Endothelial cell of umbilical vein (primary cell): ENCODE measurements at regions not wholly inside any gene's neighbourhood (a gene's known extent, or its start where the extent isn't known, plus 50 kb on each side); places are given as distances from the start of the nearest gene placed in this dataset.

Experiments
- BruUV-seq: library from RNA; stranded (reverse); fragments of 400-500 nt; replicated peaks from 2 replicates; lab custom pipeline; 2021; lab: Mats Ljungman, UMichigan
- CTCF ChIA-PET: fragments of 300-600, 350-600 bp; sonication (Branson Sonifier 250); formaldehyde crosslinking; loops from one replicate; lab custom pipeline; 2021; ENCODE audit warnings: antibody characterized with exemption, inconsistent platforms; lab: Charles Lee
- POLR2A ChIA-PET: fragments of 300-600, 350-600 bp; sonication (Branson Sonifier 250); formaldehyde crosslinking; loops from one replicate; lab custom pipeline; 2021; ENCODE audit warnings: antibody characterized with exemption, inconsistent platforms; lab: Charles Lee
- DNase-seq: peaks from one replicate; pipeline ENCODE4 v3.0.0-alpha.2; 2011; ENCODE audit warnings: low read depth, low spot score
- FAIRE-seq: peaks from 2 replicates; lab custom pipeline; 2011; peaks lifted over from hg19 to GRCh38; lab: Jason Lieb, UNC
- H2AFZ ChIP-seq: 2 replicates; pipeline ENCODE4 v1.6.0; 2012; ENCODE audit warnings: low read depth, low read length, control low read depth, inconsistent platforms
- H3K27ac ChIP-seq: 2 replicates; pipeline ENCODE4 v1.5.1; 2011; ENCODE audit warnings: low read depth, mild to moderate bottlenecking, control low read depth, low read length, moderate library complexity; ENCODE audit not compliant: insufficient read depth
- H3K27me3 ChIP-seq, 2 experiments: 2 replicates each; pipeline versions ENCODE4 v1.6.0 to v1.6.1; 2011; ENCODE audit warnings: low read length in 2 of 2, mixed read lengths in 1 of 2; ENCODE audit not compliant: control insufficient read depth in 2 of 2, insufficient read depth in 2 of 2
- H3K36me3 ChIP-seq, 2 experiments: 2 replicates in 1 of 2; 3 replicates in 1 of 2; pipeline ENCODE4 v1.5.1; 2011; ENCODE audit warnings: low read length in 2 of 2, mild to moderate bottlenecking in 1 of 2, moderate library complexity in 1 of 2; ENCODE audit not compliant: control insufficient read depth in 2 of 2, insufficient read depth in 2 of 2; ENCODE audit errors: extremely low read depth in 1 of 2
- H3K4me1 ChIP-seq: 3 replicates; pipeline ENCODE4 v1.5.1; 2011; ENCODE audit warnings: mild to moderate bottlenecking, low read length; ENCODE audit not compliant: control insufficient read depth, insufficient read depth; ENCODE audit errors: extremely low read depth
- H3K4me2 ChIP-seq: 2 replicates; pipeline ENCODE4 v1.6.1; 2011; ENCODE audit warnings: low read length, control low read depth, mixed read lengths; ENCODE audit not compliant: insufficient read depth
- H3K4me3 ChIP-seq, 3 experiments: fragments of 200-600 bp in 1 of 3; sonication (generic), shearing (Covaris generic) in 1 of 3; replicated peaks in 1 of 3; 2 replicates each; pipeline ENCODE4 v1.5.1; 2011 to 2016; ENCODE audit warnings: control low read depth in 3 of 3, low read length in 3 of 3, mild to moderate bottlenecking in 2 of 3, inconsistent platforms in 1 of 3, low read depth in 1 of 3, moderate library complexity in 1 of 3; ENCODE audit not compliant: insufficient read depth in 1 of 3
- H3K79me2 ChIP-seq: 2 replicates; pipeline ENCODE4 v1.6.0; 2012; ENCODE audit warnings: low read length, inconsistent platforms; ENCODE audit not compliant: control insufficient read depth, insufficient read depth
- H3K9ac ChIP-seq: replicated peaks from 2 replicates; pipeline ENCODE3; 2011; ENCODE audit warnings: low read length, control low read depth; ENCODE audit not compliant: insufficient read depth; ENCODE audit errors: extremely low read depth
- H3K9me1 ChIP-seq: replicated peaks from 3 replicates; pipeline ENCODE4 v1.6.0; 2011; ENCODE audit warnings: mild to moderate bottlenecking, low read length; ENCODE audit not compliant: control insufficient read depth, insufficient read depth; ENCODE audit errors: extremely low read depth
- H3K9me3 ChIP-seq: replicated peaks from 2 replicates; pipeline ENCODE4 v1.5.1; 2012; ENCODE audit warnings: low read length, inconsistent platforms; ENCODE audit not compliant: control insufficient read depth, insufficient read depth
- H4K20me1 ChIP-seq: replicated peaks from 2 replicates; pipeline ENCODE3; 2011; ENCODE audit warnings: mild to moderate bottlenecking, low read length; ENCODE audit not compliant: control insufficient read depth, insufficient read depth; ENCODE audit errors: extremely low read depth
- EZH2 ChIP-seq: IDR thresholded peaks from 2 replicates; pipeline ENCODE4 v1.6.1; 2012; ENCODE audit warnings: borderline replicate concordance, low read depth, mild to moderate bottlenecking, moderate library complexity, low read length, inconsistent platforms; ENCODE audit not compliant: severe bottlenecking
- FOS ChIP-seq: IDR thresholded peaks from 2 replicates; pipeline ENCODE4 v1.6.1; 2011; ENCODE audit warnings: mild to moderate bottlenecking, low read length, moderate library complexity, borderline replicate concordance; ENCODE audit not compliant: insufficient read depth
- GATA2 ChIP-seq: IDR thresholded peaks from 2 replicates; pipeline ENCODE4 v1.7.0; 2011; ENCODE audit warnings: low read depth, mild to moderate bottlenecking, moderate library complexity, mixed read lengths, low read length; ENCODE audit not compliant: insufficient read length, insufficient read depth
- POLR2A ChIP-seq: IDR thresholded peaks from 2 replicates; pipeline ENCODE4 v1.6.1; 2012; ENCODE audit warnings: low read depth, mild to moderate bottlenecking, control low read depth, low read length
- dilution Hi-C: fragments of 300-500 bp; cut with MboI; formaldehyde crosslinking; loops from one replicate; pipeline ENCODE4 v1.15.0; 2019; ENCODE audit warnings: low sequenced_read_pairs; ENCODE audit not compliant: extremely low pct_ligation_motif_present
- intact Hi-C: fragments of 100-400 bp; cut with micrococcal nuclease; formaldehyde crosslinking; loops from one replicate; pipeline ENCODE4 v1.10.0; 2022
- TF ChIP-seq, protein P1 (sequence below), 2 donors: IDR thresholded peaks; 1 replicate in 1 of 2; 2 replicates in 1 of 2; pipeline ENCODE4 v1.5.1; 2011; ENCODE audit warnings: low read length in 2 of 2, mild to moderate bottlenecking in 2 of 2, moderate library complexity in 2 of 2, control low read depth in 1 of 2, inconsistent platforms in 1 of 2, low read depth in 1 of 2; ENCODE audit not compliant: insufficient read depth in 1 of 2; ENCODE audit errors: extremely low read depth in 1 of 2

DNA sequence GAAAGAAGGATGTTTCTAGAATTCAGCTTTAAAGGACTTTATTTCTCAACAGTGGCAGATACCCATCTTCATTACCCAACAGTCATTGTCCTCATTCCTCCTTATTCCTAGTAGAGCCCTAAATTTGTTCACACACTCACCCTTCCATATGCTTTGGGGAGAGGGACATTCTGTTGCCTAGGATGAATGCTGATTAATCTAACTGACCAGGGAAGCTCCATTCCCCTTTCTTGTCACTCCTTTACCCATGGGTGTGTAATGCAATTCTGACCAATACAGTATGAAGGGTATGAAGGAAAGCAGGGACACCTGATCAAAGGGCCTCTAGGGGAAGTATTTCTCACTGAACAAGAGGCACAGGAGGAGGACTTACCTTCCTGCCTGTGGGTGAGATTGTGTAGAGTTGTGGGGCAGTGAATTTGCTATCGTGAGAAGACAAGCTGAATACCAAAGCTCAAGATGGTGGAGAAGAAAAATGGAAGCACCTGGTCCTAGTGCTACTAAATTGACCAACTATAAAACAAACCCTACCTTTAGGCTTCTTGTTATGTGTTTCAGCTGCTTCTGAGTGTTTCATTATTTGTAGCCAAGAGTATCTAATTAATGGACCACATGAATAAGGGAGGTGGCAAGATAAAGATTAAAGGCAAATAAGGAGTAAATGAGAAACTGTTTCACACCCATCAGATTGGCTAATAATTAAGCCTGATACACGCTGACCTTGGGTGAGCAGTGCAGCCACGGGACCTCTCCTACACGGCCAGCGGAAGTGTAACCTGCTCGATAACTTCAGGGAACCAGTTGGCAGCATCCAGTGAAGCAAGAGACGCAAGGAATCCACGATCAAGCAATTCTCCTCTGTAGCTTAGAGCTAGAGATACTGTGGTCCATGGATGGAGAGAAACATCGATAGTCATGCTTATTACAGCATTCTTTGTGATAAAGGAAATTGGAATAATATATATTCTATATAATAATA, 202.3 kb downstream of the MYCN start:
- peaks cover 2% of the 10 kb centered on the region for H3K9me3 ChIP-seq
- DNase-seq, result no peak
- dilution Hi-C loops (no loop called here), intact Hi-C loops (no loop called here)
- CTCF ChIA-PET, result no interaction called here
- no peak overlapping the region for H3K9ac ChIP-seq
- H3K79me2 ChIP-seq, result no peaks in the 10 kb centered on the region
- H4K20me1 ChIP-seq, result no peaks in the 10 kb centered on the region
- no peak for FAIRE-seq
- BruUV-seq, result no TSS peak
- H3K4me1 ChIP-seq, result no peaks in the 10 kb centered on the region
- H3K27ac ChIP-seq, result no peak overlapping the region
- no peak overlapping the region for H3K4me3 ChIP-seq
- H2AFZ ChIP-seq, result no peak overlapping the region
- H3K4me2 ChIP-seq, result no peak overlapping the region
- H3K9me1 ChIP-seq, result no peaks in the 10 kb centered on the region
- TF ChIP-seq EZH2 (no peak), GATA2 (no peak), FOS (no peak), POLR2A (no peak)
- TF ChIP-seq, protein P1, sequence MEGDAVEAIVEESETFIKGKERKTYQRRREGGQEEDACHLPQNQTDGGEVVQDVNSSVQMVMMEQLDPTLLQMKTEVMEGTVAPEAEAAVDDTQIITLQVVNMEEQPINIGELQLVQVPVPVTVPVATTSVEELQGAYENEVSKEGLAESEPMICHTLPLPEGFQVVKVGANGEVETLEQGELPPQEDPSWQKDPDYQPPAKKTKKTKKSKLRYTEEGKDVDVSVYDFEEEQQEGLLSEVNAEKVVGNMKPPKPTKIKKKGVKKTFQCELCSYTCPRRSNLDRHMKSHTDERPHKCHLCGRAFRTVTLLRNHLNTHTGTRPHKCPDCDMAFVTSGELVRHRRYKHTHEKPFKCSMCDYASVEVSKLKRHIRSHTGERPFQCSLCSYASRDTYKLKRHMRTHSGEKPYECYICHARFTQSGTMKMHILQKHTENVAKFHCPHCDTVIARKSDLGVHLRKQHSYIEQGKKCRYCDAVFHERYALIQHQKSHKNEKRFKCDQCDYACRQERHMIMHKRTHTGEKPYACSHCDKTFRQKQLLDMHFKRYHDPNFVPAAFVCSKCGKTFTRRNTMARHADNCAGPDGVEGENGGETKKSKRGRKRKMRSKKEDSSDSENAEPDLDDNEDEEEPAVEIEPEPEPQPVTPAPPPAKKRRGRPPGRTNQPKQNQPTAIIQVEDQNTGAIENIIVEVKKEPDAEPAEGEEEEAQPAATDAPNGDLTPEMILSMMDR (IDR thresholded peaks at IDR 0.05; ENCODE audit: extremely low read depth in 1 of 2, insufficient read depth in 1 of 2, low read depth in 1 of 2, low read length in 2 of 2), result no peak
- POLR2A ChIA-PET, result no interaction called here
- H3K36me3 ChIP-seq, result no peaks in the 10 kb centered on the region
- no peaks in the 10 kb centered on the region for H3K27me3 ChIP-seq
